ENCODE measurements at regions not wholly inside any gene's neighbourhood (a gene's known extent, or its start where the extent isn't known, plus 50 kb on each side); places are given as distances from the start of the nearest gene placed in this dataset.

DNA sequence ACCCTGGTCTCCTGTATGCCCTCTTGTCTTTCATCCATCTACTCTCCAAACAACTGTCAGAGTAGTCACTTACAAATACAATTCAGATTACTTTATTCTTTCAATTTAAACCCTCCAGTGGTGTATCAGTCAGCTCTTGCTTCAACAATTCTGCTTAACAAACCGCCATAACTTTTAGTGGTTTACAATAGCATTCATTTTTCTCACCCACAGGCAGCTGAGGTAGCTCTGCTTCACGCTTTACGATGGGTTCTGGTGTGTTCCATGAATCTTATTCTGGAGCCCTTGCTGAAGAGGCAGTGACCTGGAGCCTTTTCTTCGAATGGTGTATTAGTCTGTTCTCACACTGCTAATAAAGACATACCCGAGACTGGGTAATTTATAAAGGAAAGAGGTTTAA lies 86.2 kb upstream of the CAMK2D start:
- TF ChIP-seq EZH2 (IDR thresholded peaks at IDR 0.05; ENCODE audit: low read length, unreplicated experiment) (no peak), EZH2phosphoT487 (IDR thresholded peaks at IDR 0.05; ENCODE audit: borderline replicate concordance, low read length) (no peak)
- TF ChIP-seq, protein P1, sequence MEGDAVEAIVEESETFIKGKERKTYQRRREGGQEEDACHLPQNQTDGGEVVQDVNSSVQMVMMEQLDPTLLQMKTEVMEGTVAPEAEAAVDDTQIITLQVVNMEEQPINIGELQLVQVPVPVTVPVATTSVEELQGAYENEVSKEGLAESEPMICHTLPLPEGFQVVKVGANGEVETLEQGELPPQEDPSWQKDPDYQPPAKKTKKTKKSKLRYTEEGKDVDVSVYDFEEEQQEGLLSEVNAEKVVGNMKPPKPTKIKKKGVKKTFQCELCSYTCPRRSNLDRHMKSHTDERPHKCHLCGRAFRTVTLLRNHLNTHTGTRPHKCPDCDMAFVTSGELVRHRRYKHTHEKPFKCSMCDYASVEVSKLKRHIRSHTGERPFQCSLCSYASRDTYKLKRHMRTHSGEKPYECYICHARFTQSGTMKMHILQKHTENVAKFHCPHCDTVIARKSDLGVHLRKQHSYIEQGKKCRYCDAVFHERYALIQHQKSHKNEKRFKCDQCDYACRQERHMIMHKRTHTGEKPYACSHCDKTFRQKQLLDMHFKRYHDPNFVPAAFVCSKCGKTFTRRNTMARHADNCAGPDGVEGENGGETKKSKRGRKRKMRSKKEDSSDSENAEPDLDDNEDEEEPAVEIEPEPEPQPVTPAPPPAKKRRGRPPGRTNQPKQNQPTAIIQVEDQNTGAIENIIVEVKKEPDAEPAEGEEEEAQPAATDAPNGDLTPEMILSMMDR (conservative IDR thresholded peaks at IDR 0.05; ENCODE audit: low read depth, low read length), result no peak

Data from PC-3 (cell line).